ENCODE measurements at regions not wholly inside any gene's neighbourhood (a gene's known extent, or its start where the extent isn't known, plus 50 kb on each side); places are given as distances from the start of the nearest gene placed in this dataset.

- TF ChIP-seq CTCF (IDR thresholded peaks at IDR 0.05; ENCODE audit: low read length) (no peak), EZH2 (optimal IDR thresholded peaks at IDR 0.05; ENCODE audit: low read depth, low read length) (no peak)
Observed at GRCh38 chr1:72851597-72851996, 569.3 kb upstream of the NEGR1 start.
